Progenitor cell of endocrine pancreas (in vitro differentiated cells): ENCODE measurements at regions not wholly inside any gene's neighbourhood (a gene's known extent, or its start where the extent isn't known, plus 50 kb on each side); places are given as distances from the start of the nearest gene placed in this dataset.

Experiments
- DNase-seq: peaks from one replicate; pipeline ENCODE4 v3.0.0; 2021; ENCODE audit warnings: low spot score; ENCODE audit not compliant: unreplicated experiment
- H3K27ac Mint-ChIP-seq: 2 replicates; pipeline ENCODE4 v1.8.0; 2021; ENCODE audit warnings: mild to moderate bottlenecking, moderate library complexity, mixed read lengths
- H3K27me3 Mint-ChIP-seq: 2 replicates; pipeline ENCODE4 v1.8.0; 2021; ENCODE audit warnings: mixed read lengths
- H3K36me3 Mint-ChIP-seq: 2 replicates; pipeline ENCODE4 v1.8.0; 2022; ENCODE audit warnings: mixed read lengths; ENCODE audit not compliant: insufficient read depth
- H3K4me1 Mint-ChIP-seq: 2 replicates; pipeline ENCODE4 v1.8.0; 2021; ENCODE audit warnings: low read depth, mixed read lengths
- H3K4me3 Mint-ChIP-seq: 2 replicates; pipeline ENCODE4 v1.8.0; 2021; ENCODE audit warnings: low read depth, mild to moderate bottlenecking, moderate library complexity, mixed read lengths
- H3K9me3 Mint-ChIP-seq: 2 replicates; pipeline ENCODE4 v1.8.0; 2021; ENCODE audit warnings: low read depth, mixed read lengths
- TF ChIP-seq, protein P1 (sequence below): fragments of 200-600 bp; sonication (generic); IDR thresholded peaks from one replicate; pipeline ENCODE4 v1.5.0; 2021; ENCODE audit warnings: antibody characterized with exemption, mild to moderate bottlenecking; ENCODE audit not compliant: unreplicated experiment

- H3K9me3 Mint-ChIP-seq, result peaks cover 9% of the 10 kb centered on the region
- H3K4me3 Mint-ChIP-seq, result no peak overlapping the region
- no peak overlapping the region for H3K27ac Mint-ChIP-seq
- peaks cover 3% of the 10 kb centered on the region for H3K4me1 Mint-ChIP-seq
- DNase-seq, result no peak
- peaks cover 24% of the 10 kb centered on the region for H3K27me3 Mint-ChIP-seq
- TF ChIP-seq, protein P1, sequence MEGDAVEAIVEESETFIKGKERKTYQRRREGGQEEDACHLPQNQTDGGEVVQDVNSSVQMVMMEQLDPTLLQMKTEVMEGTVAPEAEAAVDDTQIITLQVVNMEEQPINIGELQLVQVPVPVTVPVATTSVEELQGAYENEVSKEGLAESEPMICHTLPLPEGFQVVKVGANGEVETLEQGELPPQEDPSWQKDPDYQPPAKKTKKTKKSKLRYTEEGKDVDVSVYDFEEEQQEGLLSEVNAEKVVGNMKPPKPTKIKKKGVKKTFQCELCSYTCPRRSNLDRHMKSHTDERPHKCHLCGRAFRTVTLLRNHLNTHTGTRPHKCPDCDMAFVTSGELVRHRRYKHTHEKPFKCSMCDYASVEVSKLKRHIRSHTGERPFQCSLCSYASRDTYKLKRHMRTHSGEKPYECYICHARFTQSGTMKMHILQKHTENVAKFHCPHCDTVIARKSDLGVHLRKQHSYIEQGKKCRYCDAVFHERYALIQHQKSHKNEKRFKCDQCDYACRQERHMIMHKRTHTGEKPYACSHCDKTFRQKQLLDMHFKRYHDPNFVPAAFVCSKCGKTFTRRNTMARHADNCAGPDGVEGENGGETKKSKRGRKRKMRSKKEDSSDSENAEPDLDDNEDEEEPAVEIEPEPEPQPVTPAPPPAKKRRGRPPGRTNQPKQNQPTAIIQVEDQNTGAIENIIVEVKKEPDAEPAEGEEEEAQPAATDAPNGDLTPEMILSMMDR, result no peak
- H3K36me3 Mint-ChIP-seq, result no peaks in the 10 kb centered on the region
These were observed 249.3 kb upstream of the TCERG1L start for GRCh38 chr10:131560706-131561355.

- no peaks in the 10 kb centered on the region for H3K36me3 Mint-ChIP-seq
- peaks cover 3% of the 10 kb centered on the region for H3K4me1 Mint-ChIP-seq
- DNase-seq, result no peak
- TF ChIP-seq, protein P1, result no peak
- no peak overlapping the region for H3K4me3 Mint-ChIP-seq
- H3K27ac Mint-ChIP-seq, result no peak overlapping the region
- H3K27me3 Mint-ChIP-seq, result peaks cover 23% of the 10 kb centered on the region
- peaks cover 11% of the 10 kb centered on the region for H3K9me3 Mint-ChIP-seq
These were observed 250.4 kb upstream of the TCERG1L start for GRCh38 chr10:131561897-131562296.

DNA sequence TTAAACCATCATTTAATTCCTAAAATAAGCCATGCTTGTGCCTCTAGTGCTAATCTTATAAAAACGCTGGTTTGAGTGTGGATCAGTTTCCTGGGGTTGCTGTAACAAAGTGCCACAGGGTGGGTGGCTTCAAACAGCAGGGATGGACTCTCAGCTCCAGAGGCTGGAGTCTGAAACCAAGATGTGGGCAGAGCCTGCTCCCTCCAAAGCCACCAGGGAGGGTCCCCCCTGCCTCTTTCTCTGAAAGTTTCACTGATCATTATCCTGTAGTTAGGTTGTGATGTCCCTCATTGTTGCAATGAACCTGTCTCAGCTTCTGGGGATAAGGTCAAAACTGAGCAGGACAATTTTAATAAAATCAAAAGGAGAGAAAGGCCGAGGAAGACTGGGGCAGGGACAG, 251.9 kb upstream of the TCERG1L start:
- no peaks in the 10 kb centered on the region for H3K36me3 Mint-ChIP-seq
- peaks cover 23% of the 10 kb centered on the region for H3K27me3 Mint-ChIP-seq
- H3K4me3 Mint-ChIP-seq, result no peak overlapping the region
- DNase-seq, result no peak
- TF ChIP-seq, protein P1, result no peak
- H3K27ac Mint-ChIP-seq, result no peak overlapping the region
- H3K9me3 Mint-ChIP-seq, result peaks cover 11% of the 10 kb centered on the region
- H3K4me1 Mint-ChIP-seq, result peaks cover 3% of the 10 kb centered on the region

GRCh38 chr10:131567279-131568162, 256.0 kb upstream of the TCERG1L start:
- Mint-ChIP-seq H3K36me3 (no peaks in the 10 kb centered on the region), H3K4me3 (no peak overlapping the region), H3K27me3 (peaks cover 8% of the 10 kb centered on the region), H3K4me1 (peaks cover 5% of the 10 kb centered on the region), H3K9me3 (peaks cover 11% of the 10 kb centered on the region), H3K27ac (no peak overlapping the region)
- DNase-seq, result no peak
- TF ChIP-seq, protein P1, result no peak

DNA sequence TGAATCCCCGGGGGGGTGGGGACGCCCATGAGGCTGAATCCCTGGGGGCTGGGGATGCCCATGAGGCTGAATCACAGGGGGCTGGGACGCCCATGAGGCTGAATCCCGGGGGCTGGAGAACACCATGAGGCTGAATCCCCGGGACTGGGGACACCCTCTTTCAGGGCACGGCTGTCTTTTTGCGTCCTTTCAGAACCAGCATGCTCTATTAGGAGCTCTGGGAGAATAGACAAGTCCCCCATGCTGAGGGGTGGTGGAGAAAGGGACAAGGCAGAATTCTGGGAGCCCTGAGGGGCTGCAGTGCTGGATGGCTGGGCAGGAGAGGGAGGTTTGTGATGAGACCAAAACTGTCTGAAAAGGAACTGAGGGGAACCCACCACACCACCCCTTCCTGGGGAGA, 257.3 kb upstream of the TCERG1L start:
- Mint-ChIP-seq H3K36me3 (no peaks in the 10 kb centered on the region), H3K4me3 (no peak overlapping the region), H3K27me3 (peaks cover 8% of the 10 kb centered on the region), H3K27ac (no peak overlapping the region), H3K4me1 (peaks cover 5% of the 10 kb centered on the region), H3K9me3 (peaks cover 11% of the 10 kb centered on the region)
- TF ChIP-seq, protein P1, result no peak
- DNase-seq, result no peak
